ENCODE measurements at regions not wholly inside any gene's neighbourhood (a gene's known extent, or its start where the extent isn't known, plus 50 kb on each side); places are given as distances from the start of the nearest gene placed in this dataset.

- TF ChIP-seq ZNF462 (CRISPR knock-in tag; IDR thresholded peaks at IDR 0.05) = no peak
- TF ChIP-seq ETS1 (IDR thresholded peaks at IDR 0.05) = no peak
- TF ChIP-seq JUNB (IDR thresholded peaks at IDR 0.05; ENCODE audit: unreplicated experiment) = no peak
- no peak for TF ChIP-seq POLR2AphosphoS5 (IDR thresholded peaks at IDR 0.05; ENCODE audit: low read depth)
- TF ChIP-seq EZH2 (IDR thresholded peaks at IDR 0.05; ENCODE audit: low read depth, unreplicated experiment) = no peak
- no peak for TF ChIP-seq ZNF114 (CRISPR knock-in tag; IDR thresholded peaks at IDR 0.05)
- no peak for TF ChIP-seq CREB1 (CRISPR knock-in tag; IDR thresholded peaks at IDR 0.05; ENCODE audit: low read depth)
Observed at GRCh38 chr13:103199380-103200088, 133.3 kb upstream of the SLC10A2 start (continued).

- Mint-ChIP-seq H3K36me3 (ENCODE audit: low read depth) (peaks cover 6% of the 10 kb centered on the region; the same call in 1 of the 3 replicates), H3K4me1 (peaks cover 6% of the 10 kb centered on the region; the same call in 2 of the 3 replicates), H3K4me3 (no peak overlapping the region), H3K27me3 (ENCODE audit: insufficient read depth, low read depth, poor library complexity) (peaks cover 7% of the 10 kb centered on the region), H3K9me3 (peaks cover 18% of the 10 kb centered on the region), H3K27ac (no peak overlapping the region)
- peaks cover 21% of the 10 kb centered on the region for H3K9me2 ChIP-seq (ENCODE audit: insufficient read depth)
- no peak overlapping the region for H2AFZ ChIP-seq
- no peaks in the 10 kb centered on the region for H3K27me3 ChIP-seq (ENCODE audit: insufficient read depth)
- no peaks in the 10 kb centered on the region for H4K20me1 ChIP-seq (replicated peaks; ENCODE audit: insufficient read depth)
- H3K27ac ChIP-seq (ENCODE audit: low read depth) = no peak overlapping the region
- H3K79me2 ChIP-seq (replicated peaks; ENCODE audit: insufficient read depth) = no peaks in the 10 kb centered on the region
- H3K36me3 ChIP-seq (ENCODE audit: insufficient read depth) = no peaks in the 10 kb centered on the region
- no peaks in the 10 kb centered on the region for H3K4me1 ChIP-seq (ENCODE audit: insufficient read depth)
- no peaks in the 10 kb centered on the region for H3F3A ChIP-seq (replicated peaks; ENCODE audit: low read depth)
- H3K4me3 ChIP-seq = no peak overlapping the region
- TF ChIP-seq CREB1 (CRISPR knock-in tag; IDR thresholded peaks at IDR 0.05; ENCODE audit: low read depth) = no peak
- no peak for TF ChIP-seq ZNF331 (CRISPR knock-in tag; IDR thresholded peaks at IDR 0.05; ENCODE audit: low read depth)
- ATAC-seq (no peak), DNase-seq (ENCODE audit: low spot score) (no peak)
- H3K4me2 ChIP-seq = no peak overlapping the region
Observed at GRCh38 chr13:103196356-103196755, 130.1 kb upstream of the SLC10A2 start.

Data from GM23338 (cell line).